HG03064 (cell line): ENCODE measurements at regions not wholly inside any gene's neighbourhood (a gene's known extent, or its start where the extent isn't known, plus 50 kb on each side); places are given as distances from the start of the nearest gene placed in this dataset.
A peak's percentile ranks its signal among the peaks of the same experiment; 100 is the strongest.

Experiments used
- ATAC-seq: cut with Tn5 transposase; IDR thresholded peaks from one replicate; pipeline ENCODE4 v1.9.1; 2021; ENCODE audit warnings: low read depth; ENCODE audit not compliant: unreplicated experiment

DNA sequence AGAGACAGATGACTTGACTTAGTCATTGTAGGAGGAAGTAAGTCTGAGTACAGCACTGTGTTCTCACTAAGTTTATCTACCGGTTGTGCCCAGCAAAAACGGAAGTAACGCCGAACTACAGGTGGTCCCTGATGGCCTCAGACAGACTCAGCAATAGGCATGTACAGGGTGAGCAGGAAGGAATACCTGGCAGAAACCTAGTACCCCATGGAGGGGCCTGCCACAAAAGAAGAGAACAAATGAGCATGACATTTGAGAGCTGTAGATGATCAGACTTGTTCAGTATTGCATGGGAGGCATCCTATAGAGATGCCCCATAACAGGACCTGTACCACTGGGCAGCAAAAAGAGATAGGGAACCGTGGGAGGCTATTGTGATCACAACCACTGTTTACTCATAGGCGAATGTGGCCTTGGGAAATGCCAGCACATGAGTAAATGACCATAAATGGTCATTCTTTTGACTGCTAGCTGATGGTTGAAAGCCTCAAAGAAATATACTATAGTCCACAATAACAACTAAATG is 106.4 kb upstream of the TAB2 start:
- ATAC-seq: peak; percentile 74

DNA sequence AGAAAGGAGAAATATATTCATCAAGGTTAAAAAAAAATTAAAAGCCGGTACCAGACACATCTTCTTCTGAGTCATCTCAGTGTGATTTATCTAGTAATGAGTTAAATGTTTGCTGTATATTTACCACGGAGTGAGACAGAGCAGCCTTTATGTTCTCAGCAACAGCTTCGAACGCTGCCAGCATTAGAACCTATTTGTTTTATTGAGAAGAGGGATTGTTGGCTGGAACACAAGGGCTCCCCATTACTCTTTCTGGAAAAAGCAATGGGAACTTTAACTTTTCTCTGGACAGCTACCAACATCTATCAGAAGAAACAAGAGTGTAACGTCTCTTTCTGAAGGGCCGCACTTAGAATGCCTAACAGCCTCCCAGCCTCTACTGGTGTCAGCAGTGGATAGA is 105.3 kb upstream of the TAB2 start:
- ATAC-seq: no peak

DNA sequence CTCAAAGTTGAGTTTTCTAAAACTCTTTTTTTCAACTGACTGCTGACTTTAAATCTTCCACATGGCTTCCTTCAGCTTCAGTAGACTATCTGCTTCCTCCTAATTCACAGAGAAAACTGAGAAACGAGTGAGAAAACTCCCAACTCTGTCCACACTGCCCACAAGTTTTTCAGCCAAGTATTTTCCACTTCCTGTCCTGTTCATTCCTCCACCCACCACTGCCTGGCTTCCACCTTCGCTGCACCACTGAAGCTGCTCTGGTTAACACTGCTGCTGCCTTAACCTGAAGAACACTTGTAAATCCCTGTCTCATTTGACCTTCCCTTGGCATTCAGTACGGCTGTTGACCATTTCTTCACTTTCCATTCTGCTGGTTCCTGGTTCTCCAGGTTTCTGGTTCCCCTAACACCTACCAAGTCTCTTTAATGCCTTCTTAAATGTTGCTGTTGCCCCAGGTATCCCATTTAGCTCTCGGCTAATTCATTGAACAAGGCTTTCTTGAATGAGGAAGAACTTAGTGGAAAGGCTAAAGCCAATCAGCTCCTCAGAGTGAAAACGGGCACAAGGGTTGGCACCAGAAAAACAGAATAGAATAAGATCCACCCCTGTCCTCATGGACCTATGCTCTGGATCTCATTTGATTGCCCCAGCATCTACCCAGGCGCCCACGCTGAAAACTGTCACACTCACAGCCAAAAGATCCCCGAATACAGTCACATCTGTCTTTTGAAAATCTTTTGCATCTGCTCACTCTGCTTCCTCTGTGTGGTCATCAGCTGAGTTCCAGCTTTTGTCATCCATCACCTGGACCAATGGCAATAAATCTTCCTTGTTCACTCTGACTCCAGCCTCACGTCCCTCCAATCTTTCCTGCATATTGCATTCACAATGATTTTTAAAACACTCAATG is 104.4 kb upstream of the TAB2 start:
- ATAC-seq: no peak

DNA sequence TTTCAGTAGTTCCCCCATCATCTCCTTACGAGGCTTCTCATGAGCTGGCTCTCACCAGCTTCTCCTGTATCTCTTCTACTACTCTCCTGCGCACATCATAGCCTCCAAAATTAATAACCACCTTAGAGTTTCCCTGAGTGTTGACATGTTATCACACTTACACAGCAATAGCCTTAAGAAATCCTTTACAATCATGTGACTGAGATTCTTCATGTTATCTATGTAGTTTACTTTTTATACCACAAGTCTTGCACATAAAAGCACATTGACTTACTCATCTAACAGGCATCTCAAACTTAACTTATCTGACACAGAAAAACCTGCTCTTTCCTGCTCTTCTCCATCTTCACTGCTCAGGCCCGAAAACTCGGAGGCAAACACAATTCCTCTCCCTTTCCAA is 103.7 kb upstream of the TAB2 start:
- no peak for ATAC-seq

DNA sequence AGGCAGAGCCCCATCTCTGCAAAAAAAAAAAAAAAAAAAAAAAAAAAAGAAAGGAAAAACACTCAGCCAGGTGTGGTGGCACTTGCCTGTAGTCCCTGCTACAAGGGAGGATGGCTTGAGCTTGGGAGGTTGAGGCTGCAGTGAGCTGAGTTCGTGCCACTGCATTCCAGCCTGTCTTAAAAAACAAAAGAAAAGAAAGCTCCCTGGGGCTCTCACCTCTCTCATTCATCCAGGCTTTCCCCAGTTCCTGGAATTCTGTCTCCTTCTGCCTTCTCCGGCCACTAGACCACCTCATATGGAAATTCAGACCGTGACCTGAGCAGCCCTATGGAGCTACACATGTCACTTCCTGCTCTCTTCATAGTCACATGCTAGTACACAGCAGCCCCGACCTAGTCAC is 101.1 kb upstream of the TAB2 start:
- ATAC-seq: no peak

DNA sequence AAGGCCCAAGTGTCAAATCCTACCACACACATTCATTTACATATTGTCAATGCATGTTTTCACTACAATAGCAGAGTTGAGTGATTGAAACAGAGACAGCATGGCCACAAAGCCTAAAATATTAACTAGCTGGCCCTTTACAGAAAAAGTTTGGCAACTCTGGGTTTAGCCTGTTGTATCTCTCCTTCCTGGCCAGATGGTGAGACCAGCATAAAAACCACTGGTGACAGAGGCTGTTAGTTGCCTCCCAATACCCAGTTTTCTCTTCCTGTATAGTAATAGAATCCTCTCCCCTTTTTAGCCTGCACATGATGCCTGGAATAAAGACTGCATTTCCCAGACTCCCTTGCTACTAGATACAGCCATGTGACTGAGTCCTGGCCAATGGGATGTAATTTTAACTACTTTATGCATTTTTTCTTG is 100.0 kb upstream of the TAB2 start:
- peak; percentile 76 for ATAC-seq

DNA sequence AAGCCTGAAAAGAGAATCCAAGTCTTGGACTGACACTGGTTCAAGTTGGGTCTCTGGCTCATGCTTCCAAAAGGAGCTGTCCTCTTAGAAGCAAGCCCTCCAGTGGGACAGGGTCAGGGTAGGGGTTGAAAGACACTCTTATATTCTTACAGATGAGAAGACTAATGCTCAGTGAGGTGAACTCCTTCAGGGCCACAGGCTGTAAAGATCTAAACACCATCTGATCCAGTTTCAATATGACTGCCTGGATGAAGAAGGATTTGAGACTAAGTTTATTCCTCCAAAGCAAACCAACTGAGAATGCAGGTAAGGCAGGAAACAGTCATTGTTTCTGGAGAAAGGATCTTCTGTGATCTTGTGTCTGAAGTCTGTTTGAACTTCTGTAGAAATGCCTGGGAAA is 99.0 kb upstream of the TAB2 start:
- ATAC-seq: no peak

DNA sequence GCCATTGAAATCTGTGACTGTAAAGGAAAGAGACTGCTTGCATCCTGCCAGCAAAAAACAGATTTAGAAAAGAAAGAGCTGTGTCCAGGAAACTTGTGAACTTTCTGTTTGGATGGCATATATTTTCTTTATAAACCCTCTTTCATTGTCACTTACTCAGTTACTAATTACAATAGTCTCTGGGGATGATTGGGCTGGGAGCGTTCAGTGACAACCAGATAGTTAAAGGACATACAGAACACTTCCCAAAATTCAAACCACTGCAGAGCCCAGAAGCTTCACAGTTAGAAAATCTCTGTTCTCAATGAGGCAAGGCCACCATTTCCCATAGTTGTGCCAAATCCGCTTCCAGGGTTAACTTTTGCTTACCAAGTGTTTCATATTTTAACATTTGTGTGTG is 98.6 kb upstream of the TAB2 start:
- ATAC-seq: no peak

DNA sequence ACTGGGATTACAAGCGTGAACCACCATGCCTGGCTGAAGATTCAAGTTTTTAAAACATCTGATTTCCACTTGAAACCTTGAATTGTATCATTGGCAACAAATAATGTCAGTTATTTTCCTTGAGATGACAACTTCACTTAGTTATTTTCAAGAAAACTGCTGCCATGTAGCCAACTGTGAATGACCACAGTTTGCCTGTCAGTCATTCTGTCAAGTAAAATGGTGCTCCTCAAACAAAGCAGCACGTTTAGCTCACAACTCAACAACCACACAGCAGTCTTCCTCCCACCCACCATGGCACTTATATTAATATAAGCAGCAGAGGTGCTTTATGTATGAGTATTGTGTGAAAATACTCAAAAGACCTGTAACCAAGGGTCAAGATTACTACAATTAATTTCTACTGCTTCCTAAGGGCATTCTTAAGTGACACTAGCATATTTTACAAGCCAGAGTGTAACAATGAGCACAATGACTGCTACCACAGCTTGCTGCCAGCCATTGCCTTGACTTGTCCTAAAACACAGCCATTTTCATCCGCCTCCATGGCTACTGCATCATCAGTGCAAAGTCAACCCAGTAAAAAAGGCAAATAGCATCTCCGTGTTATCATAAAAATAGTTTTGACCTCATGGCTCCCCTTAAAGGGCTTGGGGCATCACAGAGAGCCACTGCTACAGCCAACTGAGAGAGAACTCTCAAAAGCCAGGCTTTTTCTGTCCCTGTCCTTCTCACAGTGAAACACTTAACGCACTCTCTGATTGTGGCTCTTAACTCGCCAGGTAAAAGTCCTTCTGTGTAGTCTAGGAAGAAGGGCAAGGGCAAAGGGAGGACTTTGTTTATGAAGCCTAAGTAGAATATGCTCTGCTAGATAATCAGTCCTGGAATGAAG is 96.4 kb upstream of the TAB2 start:
- ATAC-seq: no peak

DNA sequence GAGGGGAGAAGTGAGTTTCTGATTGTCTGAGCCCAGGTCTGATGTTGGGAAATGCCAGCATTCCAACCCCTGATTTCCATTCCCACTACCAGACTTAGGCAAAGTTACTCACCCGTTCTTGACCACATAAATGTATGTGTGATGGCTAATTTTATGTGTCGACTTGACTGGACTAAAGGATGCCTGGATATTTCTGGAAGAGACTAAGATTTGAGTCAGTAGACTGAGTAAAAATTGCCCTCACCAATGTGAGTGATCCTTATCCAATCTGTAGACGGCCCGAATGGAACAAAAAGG is 95.8 kb upstream of the TAB2 start:
- ATAC-seq: no peak

DNA sequence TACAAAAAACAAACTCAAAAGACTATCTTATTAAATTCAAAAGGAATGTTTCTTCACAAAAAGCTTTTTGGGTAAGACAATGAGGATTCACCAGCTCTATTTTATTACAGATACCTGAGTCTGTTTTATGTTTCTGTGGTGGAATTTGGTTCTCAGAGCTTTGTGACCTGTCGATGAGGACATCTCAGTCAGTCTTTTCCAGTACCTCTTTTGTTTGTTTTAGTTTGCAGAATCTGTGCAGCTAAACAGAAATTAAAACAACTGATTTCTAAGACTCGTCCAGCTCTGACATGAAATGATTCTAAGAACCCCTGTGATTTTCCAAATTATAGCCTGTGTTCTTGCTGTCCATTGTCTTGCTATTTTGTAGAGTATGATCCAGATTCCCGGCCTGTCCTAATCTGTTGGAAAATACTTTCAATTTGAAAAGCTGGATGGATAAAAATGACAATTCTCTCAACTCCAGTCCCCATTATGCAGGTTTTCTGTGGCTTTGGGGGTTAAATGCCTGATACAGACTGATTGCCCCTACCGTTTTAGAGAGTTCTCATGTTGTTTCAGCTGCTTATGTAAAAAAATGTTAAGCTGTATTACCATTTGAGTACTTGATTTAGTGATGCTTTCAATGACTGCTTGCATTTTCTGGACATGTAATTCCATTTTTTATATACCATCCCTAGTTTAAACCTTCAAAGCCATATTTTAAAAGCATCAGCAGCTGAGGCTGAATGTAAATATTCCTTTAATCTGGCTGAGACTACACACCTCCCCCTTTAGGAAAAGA is 94.2 kb upstream of the TAB2 start:
- no peak for ATAC-seq

DNA sequence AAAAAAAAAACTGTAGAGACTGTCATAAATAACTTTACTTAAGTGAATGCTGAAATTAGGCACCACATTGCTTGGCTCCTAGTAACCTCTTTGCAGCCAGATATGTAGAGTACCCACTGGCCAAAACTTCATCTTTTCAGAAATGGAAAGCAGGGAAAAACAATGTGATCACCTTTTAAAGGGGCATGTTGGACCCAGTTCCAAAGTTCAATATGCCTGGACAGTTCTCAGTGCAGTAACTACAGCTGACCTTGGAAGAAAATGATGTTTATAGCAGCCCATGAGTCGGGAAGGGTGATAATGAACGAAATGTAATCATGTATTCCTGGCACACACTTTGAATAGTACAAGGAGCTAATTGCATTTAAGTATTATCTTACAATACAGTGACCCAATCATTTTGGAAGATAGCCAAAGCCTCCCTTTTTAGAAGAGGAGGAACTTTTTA is 93.6 kb upstream of the TAB2 start:
- ATAC-seq: no peak

DNA sequence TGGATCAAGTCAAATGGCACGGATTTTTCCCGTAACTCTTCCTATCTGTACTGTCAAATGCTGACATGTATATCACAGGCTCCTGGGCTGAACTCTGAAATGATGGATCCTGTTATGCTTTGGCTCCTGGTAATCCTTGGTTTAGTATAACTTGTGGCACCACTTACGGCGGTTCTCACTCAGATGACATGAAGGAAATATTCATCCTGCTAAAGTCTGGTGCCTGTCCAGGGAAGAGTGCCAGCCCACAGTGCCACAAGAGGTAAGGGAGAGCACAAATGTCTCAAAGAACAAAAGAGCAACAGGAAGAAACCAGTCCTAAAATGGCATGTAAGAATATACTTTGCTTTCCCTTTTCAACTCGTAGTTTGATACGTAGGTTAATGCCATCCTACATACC is 93.1 kb upstream of the TAB2 start:
- ATAC-seq: no peak

DNA sequence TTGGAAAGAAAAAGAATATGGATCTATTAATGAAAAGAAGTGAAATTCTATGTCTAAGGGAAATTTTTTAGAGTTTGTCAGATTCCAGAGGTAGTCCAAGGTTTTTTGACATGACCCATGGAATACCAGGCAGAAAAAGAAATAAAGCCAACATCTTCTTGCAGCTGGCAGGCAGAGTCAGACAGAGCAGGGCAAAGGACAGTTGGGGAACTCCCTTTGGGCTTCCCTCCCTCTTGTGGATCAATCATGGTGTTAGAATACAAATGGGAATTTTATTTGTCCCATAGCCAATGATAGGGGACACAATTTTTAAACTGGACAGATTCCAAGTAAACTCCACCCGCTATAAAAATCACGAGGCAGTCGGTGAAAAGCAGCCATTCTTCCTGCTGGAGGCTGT is 92.1 kb upstream of the TAB2 start:
- ATAC-seq: no peak

DNA sequence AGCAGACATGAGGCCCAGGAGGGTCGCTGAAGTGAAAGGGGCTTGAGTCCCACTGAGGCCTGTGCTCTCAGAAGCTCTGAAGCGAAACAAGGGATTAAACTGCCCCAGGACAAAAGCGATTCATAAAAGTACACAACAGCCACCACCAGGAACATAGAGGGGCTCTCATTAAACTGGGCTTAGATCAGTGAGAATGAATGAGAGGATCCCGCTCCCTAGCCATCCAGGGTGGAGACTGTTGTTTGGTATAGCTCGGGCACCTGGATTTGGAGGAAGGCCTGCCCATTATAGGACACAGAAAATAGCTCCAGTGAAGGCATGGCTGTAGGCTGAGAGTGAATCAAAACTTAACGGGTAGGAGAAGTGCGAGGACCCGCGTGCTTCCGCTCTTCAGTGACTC is 91.6 kb upstream of the TAB2 start:
- ATAC-seq: no peak

DNA sequence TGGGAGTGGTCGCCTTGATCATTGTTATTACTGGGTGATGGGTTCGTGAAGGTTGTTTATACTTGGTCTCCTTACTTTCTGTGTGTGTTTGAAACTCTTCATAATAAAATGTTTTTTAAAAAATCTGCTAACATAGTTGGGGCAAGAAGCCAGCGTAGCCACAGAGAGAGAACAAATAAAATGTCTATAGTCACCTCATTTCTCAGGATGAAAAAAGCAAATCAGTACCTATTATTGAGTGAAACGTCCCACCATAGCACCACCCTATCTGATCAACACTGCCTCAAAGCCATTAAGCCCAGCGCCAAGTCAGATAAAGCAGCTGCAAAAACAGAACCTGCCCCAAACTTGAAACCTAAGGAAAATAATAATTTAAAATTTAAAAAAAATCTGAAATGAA is 89.7 kb upstream of the TAB2 start:
- no peak for ATAC-seq

DNA sequence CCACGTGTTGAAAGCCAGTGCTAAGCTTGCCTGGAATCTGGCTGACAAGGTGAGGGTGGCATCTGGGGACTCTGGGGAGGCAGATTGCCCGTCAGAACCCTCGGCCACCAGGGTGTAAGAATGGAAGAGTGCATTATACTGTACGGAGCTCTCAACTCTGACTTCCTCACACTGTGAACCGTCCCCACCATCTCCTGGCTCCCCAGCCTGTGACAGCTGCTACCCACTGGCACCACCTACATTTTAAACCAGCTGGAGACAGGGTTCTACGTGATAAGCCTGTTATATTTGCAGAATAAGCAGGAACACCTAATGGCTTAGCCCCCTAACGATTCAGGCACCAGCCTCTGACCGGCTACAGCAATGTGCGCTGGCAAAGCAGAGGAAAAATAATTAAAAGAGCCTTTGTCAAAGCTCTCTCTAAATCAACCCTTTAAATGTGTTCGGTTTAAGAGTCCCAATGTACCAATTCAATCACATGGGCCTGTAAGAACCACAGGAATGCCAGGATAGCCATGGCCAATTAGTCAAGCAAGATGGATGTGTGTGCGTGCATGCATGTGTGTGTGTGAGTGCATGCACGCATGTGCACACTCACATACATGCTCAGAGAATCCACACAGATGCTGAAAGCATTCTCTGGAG is 89.1 kb upstream of the TAB2 start:
- no peak for ATAC-seq

DNA sequence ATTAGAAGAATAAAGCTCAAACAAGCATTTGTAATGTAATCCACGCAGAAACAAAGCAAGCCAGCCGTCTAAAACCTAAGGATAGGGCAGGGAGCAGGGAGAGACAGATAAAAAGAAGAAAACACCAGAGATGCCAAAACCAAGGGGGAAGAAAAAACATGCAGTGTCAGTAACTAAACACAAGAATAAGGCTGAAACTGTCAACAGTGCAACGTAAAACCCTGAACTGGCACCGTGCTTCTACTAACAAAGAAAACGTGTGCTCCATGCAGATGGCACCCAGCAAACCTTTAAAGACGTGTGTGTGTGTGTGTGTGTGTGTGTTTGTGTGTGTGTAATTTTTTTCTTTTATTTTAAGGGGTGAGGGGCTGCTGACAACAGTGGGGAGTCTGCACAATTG is 88.4 kb upstream of the TAB2 start:
- ATAC-seq: no peak

DNA sequence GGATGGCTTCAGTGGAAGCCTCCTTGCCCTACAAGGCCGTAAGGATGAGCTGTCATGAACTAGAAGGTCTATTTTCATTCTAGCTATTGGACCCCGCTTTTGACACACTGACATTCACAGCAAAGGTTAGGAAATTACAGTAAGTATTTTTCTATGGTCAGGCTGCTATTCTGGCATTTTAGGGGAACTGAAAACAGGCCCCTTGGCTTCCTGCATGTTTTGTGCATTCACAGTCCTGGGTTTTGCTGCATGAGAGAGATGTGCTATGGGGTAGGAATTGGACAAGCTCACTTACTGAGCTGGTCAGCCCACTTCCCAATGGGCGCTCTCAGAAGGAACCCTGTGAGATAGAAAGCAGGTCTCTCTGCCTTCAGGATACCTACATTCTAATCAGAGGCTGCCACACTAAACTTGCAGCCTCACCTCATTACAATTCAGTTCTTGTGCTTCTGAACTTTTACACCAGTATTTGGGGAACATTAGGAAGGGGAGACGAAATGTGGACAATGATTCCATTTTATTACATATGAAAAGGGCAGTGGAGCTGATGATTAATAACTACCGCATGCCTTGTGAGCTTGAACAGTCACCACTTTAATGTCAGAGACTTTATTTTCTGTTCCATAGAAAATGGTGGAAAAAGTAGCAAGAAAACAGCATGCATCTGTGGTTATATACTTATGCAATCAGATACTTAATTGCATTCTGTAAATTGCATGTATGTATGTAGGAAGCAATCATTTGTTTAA is 86.6 kb upstream of the TAB2 start:
- no peak for ATAC-seq

DNA sequence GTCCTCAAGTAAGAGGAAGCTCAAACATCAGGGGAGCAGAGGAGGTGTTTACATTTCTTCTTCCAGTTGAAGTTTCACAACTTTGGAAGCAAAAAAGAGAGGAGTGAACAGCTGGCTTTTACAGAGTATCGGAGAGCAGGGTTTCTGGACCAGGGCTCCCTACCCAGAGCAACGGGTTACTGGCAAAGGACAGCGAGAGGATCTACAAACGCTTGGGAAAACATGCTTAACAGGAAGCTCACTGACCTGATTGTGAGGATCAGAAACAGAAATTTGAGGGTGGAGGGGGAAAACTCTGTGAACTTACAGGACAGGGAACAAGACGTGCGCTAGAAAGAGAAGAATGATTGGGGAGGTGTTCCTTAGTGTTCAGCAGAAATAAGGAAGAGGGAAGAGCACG is 85.7 kb upstream of the TAB2 start:
- no peak for ATAC-seq
